ENCODE measurements at regions not wholly inside any gene's neighbourhood (a gene's known extent, or its start where the extent isn't known, plus 50 kb on each side); places are given as distances from the start of the nearest gene placed in this dataset.
"Not testable (repeated sequence)": the region's sequence is repeated elsewhere in the genome, so short reads cannot be mapped to it uniquely, and the experiment has no call there.

GRCh38 chr4:124980276-124980752 lies 267.8 kb upstream of the ANKRD50 start:
- H3K14ac ChIP-seq (ENCODE audit: low read length): no peak overlapping the region

GRCh38 chr4:124978536-124978935 lies 266.0 kb upstream of the ANKRD50 start:
- not testable (repeated sequence) for DNase-seq (ENCODE audit: low spot score); H3K9me3 ChIP-seq (replicated peaks in 1 of 2; ENCODE audit: control insufficient read depth in 2 of 2, insufficient read depth in 1 of 2, low read depth in 1 of 2, low read length in 2 of 2); H2BK15ac ChIP-seq (ENCODE audit: low read length); H3K4me3 ChIP-seq (ENCODE audit: low read length in 2 of 2); H4K91ac ChIP-seq (ENCODE audit: low read depth, low read length, poor library complexity); H3K36me3 ChIP-seq (replicated peaks in 1 of 2; ENCODE audit: control insufficient read depth in 2 of 2, insufficient read depth in 2 of 2, low read length in 2 of 2); H3K4me1 ChIP-seq (ENCODE audit: control insufficient read depth in 2 of 2, insufficient read depth in 1 of 2, low read depth in 1 of 2, low read length in 2 of 2); H2BK5ac ChIP-seq (ENCODE audit: low read length); H3K27ac ChIP-seq (replicated peaks; ENCODE audit: low read length); H2BK12ac ChIP-seq (ENCODE audit: low read length); H3K4me2 ChIP-seq (ENCODE audit: insufficient read depth, low read length, poor library complexity, severe bottlenecking); H3K4ac ChIP-seq (ENCODE audit: low read length); H2BK120ac ChIP-seq (ENCODE audit: low read depth, low read length); H3K14ac ChIP-seq (ENCODE audit: low read length); H3K79me1 ChIP-seq (ENCODE audit: low read depth, low read length); H3K18ac ChIP-seq (ENCODE audit: low read length); H3K23ac ChIP-seq (ENCODE audit: low read depth, low read length, poor library complexity); H2AK5ac ChIP-seq (ENCODE audit: low read depth, low read length); H3K27me3 ChIP-seq (ENCODE audit: control insufficient read depth in 3 of 3, insufficient read depth in 3 of 3, low read depth in 1 of 3, low read length in 3 of 3); H4K8ac ChIP-seq (ENCODE audit: low read depth, low read length); H3K9ac ChIP-seq (ENCODE audit: low read depth, low read length, poor library complexity)
- H2AFZ ChIP-seq (ENCODE audit: low read length): peak overlapping the region; percentile 65
- no CpG with 5 or more reads among the region's 1 CpG for WGBS, 2 donors (ENCODE audit: extremely low coverage in 2 of 2, insufficient read length in 2 of 2, insufficient replicate concordance in 1 of 2)

More at GRCh38 chr4:124980276-124980752, 267.8 kb upstream of the ANKRD50 start:
- H3K36me3 ChIP-seq (replicated peaks in 1 of 2; ENCODE audit: control insufficient read depth in 2 of 2, insufficient read depth in 2 of 2, low read length in 2 of 2): no peaks in the 10 kb centered on the region
- no peak overlapping the region for H3K4me2 ChIP-seq (ENCODE audit: insufficient read depth, low read length, poor library complexity, severe bottlenecking)
- no CpG with 5 or more reads among the region's 4 CpGs for WGBS, 2 donors (ENCODE audit: extremely low coverage in 2 of 2, insufficient read length in 2 of 2, insufficient replicate concordance in 1 of 2)
- H2BK15ac ChIP-seq (ENCODE audit: low read length): no peak overlapping the region
- H4K8ac ChIP-seq (ENCODE audit: low read depth, low read length): no peak overlapping the region
- H3K9ac ChIP-seq (ENCODE audit: low read depth, low read length, poor library complexity): no peak overlapping the region
- no peaks in the 10 kb centered on the region for H3K79me1 ChIP-seq (ENCODE audit: low read depth, low read length)
- no peak overlapping the region for H3K23ac ChIP-seq (ENCODE audit: low read depth, low read length, poor library complexity)
- H4K91ac ChIP-seq (ENCODE audit: low read depth, low read length, poor library complexity): no peak overlapping the region
- no peak overlapping the region for H2BK12ac ChIP-seq (ENCODE audit: low read length)
- no peak for DNase-seq (ENCODE audit: low spot score)
- no peaks in the 10 kb centered on the region for H3K27me3 ChIP-seq (ENCODE audit: control insufficient read depth in 3 of 3, insufficient read depth in 3 of 3, low read depth in 1 of 3, low read length in 3 of 3)
- H3K4ac ChIP-seq (ENCODE audit: low read length): no peak overlapping the region
- no peak overlapping the region for H3K27ac ChIP-seq (replicated peaks; ENCODE audit: low read length)
- no peaks in the 10 kb centered on the region for H3K9me3 ChIP-seq (replicated peaks in 1 of 2; ENCODE audit: control insufficient read depth in 2 of 2, insufficient read depth in 1 of 2, low read depth in 1 of 2, low read length in 2 of 2)
- no peak overlapping the region for H3K4me3 ChIP-seq (ENCODE audit: low read length in 2 of 2)
- no peak overlapping the region for H3K18ac ChIP-seq (ENCODE audit: low read length)
- H2BK5ac ChIP-seq (ENCODE audit: low read length): no peak overlapping the region
- no peak overlapping the region for H2AFZ ChIP-seq (ENCODE audit: low read length)
- peaks cover 2 to 3% of the 10 kb centered on the region in 2 donors for H3K4me1 ChIP-seq (ENCODE audit: control insufficient read depth in 2 of 2, insufficient read depth in 1 of 2, low read depth in 1 of 2, low read length in 2 of 2)
- no peak overlapping the region for H2AK5ac ChIP-seq (ENCODE audit: low read depth, low read length)
- H2BK120ac ChIP-seq (ENCODE audit: low read depth, low read length): no peak overlapping the region

DNA sequence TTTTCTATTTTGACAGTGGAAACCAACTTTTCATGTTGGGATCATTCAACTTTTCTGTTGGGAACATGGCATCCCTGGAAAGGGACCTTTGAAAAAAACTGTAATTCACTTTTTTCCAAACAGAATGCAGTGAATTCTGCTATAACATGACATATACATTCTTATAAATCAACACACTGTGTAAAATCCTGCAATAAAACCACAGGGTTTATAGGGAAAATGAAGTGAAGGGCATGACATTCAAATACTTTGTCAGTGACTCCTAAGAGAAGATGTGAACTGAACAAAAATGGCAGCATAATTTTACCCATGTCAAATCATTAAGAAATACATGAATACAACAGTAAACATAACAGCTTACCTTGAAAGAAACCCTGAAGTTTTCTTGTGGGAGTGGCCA lies 264.5 kb upstream of the ANKRD50 start:
- H3K27ac ChIP-seq (replicated peaks; ENCODE audit: low read length): no peak overlapping the region
- no peak overlapping the region for H2BK15ac ChIP-seq (ENCODE audit: low read length)
- peaks cover 2 to 3% of the 10 kb centered on the region in 2 donors for H3K4me1 ChIP-seq (ENCODE audit: control insufficient read depth in 2 of 2, insufficient read depth in 1 of 2, low read depth in 1 of 2, low read length in 2 of 2)
- H3K79me1 ChIP-seq (ENCODE audit: low read depth, low read length): no peaks in the 10 kb centered on the region
- H3K36me3 ChIP-seq (replicated peaks in 1 of 2; ENCODE audit: control insufficient read depth in 2 of 2, insufficient read depth in 2 of 2, low read length in 2 of 2): no peaks in the 10 kb centered on the region
- no peaks in the 10 kb centered on the region for H3K9me3 ChIP-seq (replicated peaks in 1 of 2; ENCODE audit: control insufficient read depth in 2 of 2, insufficient read depth in 1 of 2, low read depth in 1 of 2, low read length in 2 of 2)
- H4K91ac ChIP-seq (ENCODE audit: low read depth, low read length, poor library complexity): no peak overlapping the region
- H2BK5ac ChIP-seq (ENCODE audit: low read length): no peak overlapping the region
- no peak overlapping the region for H3K4me3 ChIP-seq (ENCODE audit: low read length in 2 of 2)
- peak overlapping the region; percentile 4 for H2AFZ ChIP-seq (ENCODE audit: low read length)
- no peak overlapping the region for H3K4ac ChIP-seq (ENCODE audit: low read length)
- no peak overlapping the region for H2BK120ac ChIP-seq (ENCODE audit: low read depth, low read length)
- no peak overlapping the region for H4K8ac ChIP-seq (ENCODE audit: low read depth, low read length)
- H2BK12ac ChIP-seq (ENCODE audit: low read length): no peak overlapping the region
- H3K18ac ChIP-seq (ENCODE audit: low read length): no peak overlapping the region
- no peaks in the 10 kb centered on the region for H3K27me3 ChIP-seq (ENCODE audit: control insufficient read depth in 3 of 3, insufficient read depth in 3 of 3, low read depth in 1 of 3, low read length in 3 of 3)
- H3K23ac ChIP-seq (ENCODE audit: low read depth, low read length, poor library complexity): no peak overlapping the region
- no peak overlapping the region for H3K9ac ChIP-seq (ENCODE audit: low read depth, low read length, poor library complexity)
- H3K4me2 ChIP-seq (ENCODE audit: insufficient read depth, low read length, poor library complexity, severe bottlenecking): no peak overlapping the region
- no peak for DNase-seq (ENCODE audit: low spot score)
- no peak overlapping the region for H3K14ac ChIP-seq (ENCODE audit: low read length)
- H2AK5ac ChIP-seq (ENCODE audit: low read depth, low read length): no peak overlapping the region

DNA sequence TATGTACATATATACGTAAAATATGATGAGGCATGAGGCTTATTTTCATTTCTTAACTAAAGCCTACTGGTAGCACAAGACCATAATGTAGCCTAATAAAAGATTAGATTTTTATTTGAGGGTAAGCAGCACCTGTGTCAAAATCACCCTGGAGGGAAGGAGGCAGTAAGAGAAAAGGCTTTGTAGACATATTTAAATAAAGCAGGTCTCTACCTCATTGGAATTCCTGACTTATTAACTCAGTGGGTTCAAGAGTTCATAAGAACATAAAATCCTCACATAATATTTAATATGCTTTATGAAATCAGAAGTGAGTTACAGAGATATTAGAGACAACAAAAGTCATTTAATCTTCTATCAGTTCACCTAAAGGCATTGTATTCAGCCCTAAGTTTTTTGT lies 261.6 kb upstream of the ANKRD50 start:
- no peak overlapping the region for H3K27ac ChIP-seq (replicated peaks; ENCODE audit: low read length)
- no peak overlapping the region for H2AFZ ChIP-seq (ENCODE audit: low read length)
- H3K9ac ChIP-seq (ENCODE audit: low read depth, low read length, poor library complexity): no peak overlapping the region
- no peak overlapping the region for H3K4ac ChIP-seq (ENCODE audit: low read length)
- no peak overlapping the region for H2BK15ac ChIP-seq (ENCODE audit: low read length)
- H3K9me3 ChIP-seq (replicated peaks in 1 of 2; ENCODE audit: control insufficient read depth in 2 of 2, insufficient read depth in 1 of 2, low read depth in 1 of 2, low read length in 2 of 2): peaks cover 0 to 1% of the 10 kb centered on the region in 2 donors
- no peak overlapping the region for H3K4me2 ChIP-seq (ENCODE audit: insufficient read depth, low read length, poor library complexity, severe bottlenecking)
- H2BK5ac ChIP-seq (ENCODE audit: low read length): no peak overlapping the region
- no peak overlapping the region for H3K4me3 ChIP-seq (ENCODE audit: low read length in 2 of 2)
- no peak overlapping the region for H4K91ac ChIP-seq (ENCODE audit: low read depth, low read length, poor library complexity)
- no peak overlapping the region for H2BK12ac ChIP-seq (ENCODE audit: low read length)
- H3K27me3 ChIP-seq (ENCODE audit: control insufficient read depth in 3 of 3, insufficient read depth in 3 of 3, low read depth in 1 of 3, low read length in 3 of 3): no peaks in the 10 kb centered on the region
- no CpG with 5 or more reads among the region's 1 CpG for WGBS, 2 donors (ENCODE audit: extremely low coverage in 2 of 2, insufficient read length in 2 of 2, insufficient replicate concordance in 1 of 2)
- DNase-seq (ENCODE audit: low spot score): no peak
- H3K18ac ChIP-seq (ENCODE audit: low read length): no peak overlapping the region
- peaks cover 2 to 3% of the 10 kb centered on the region in 2 donors for H3K4me1 ChIP-seq (ENCODE audit: control insufficient read depth in 2 of 2, insufficient read depth in 1 of 2, low read depth in 1 of 2, low read length in 2 of 2)
- H3K14ac ChIP-seq (ENCODE audit: low read length): no peak overlapping the region
- H3K23ac ChIP-seq (ENCODE audit: low read depth, low read length, poor library complexity): no peak overlapping the region
- H2BK120ac ChIP-seq (ENCODE audit: low read depth, low read length): no peak overlapping the region
- H3K79me1 ChIP-seq (ENCODE audit: low read depth, low read length): no peaks in the 10 kb centered on the region
- no peaks in the 10 kb centered on the region for H3K36me3 ChIP-seq (replicated peaks in 1 of 2; ENCODE audit: control insufficient read depth in 2 of 2, insufficient read depth in 2 of 2, low read length in 2 of 2)
- H4K8ac ChIP-seq (ENCODE audit: low read depth, low read length): no peak overlapping the region
- no peak overlapping the region for H2AK5ac ChIP-seq (ENCODE audit: low read depth, low read length)
